ENCODE measurements at regions not wholly inside any gene's neighbourhood (a gene's known extent, or its start where the extent isn't known, plus 50 kb on each side); places are given as distances from the start of the nearest gene placed in this dataset.

DNA sequence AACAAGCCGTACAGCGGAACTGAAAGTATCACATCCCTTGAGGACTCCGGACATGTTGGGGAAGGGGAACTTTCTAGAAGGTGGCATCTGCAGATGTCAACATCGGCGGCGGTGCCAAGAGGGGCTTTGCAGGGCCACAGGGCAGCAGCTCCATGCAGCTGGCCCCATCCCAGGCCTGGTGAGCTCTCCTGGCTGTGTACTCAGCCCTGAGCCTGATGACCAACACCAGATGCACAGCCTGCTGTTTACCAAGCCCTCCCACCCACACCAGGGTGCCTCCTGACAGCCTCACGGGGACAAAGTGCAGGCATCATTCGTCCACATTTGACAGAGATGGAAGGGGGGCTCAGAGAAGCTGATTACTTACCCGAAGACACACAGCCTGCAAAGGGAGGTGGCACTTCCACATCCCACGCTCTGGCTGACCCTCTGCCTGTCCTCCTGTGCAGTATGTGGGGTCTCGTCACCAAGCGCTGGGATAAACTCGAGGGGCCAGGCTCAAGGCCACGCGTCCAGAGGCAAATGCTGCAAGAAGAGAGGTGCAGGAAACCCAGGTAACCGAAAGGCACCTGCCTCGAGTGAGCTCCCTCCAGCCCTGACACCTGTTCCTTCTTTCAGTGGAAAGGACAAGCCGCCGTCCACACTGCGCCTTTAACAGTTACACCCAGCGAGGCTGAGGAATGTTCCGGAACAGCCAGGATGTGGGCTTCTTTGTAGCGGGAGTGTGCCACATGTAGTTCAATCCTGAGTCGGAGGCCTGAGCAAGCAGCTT, 69.0 kb upstream of the ASAP2 start:
- no peaks in the 10 kb centered on the region for H3K36me3 ChIP-seq
- no peak overlapping the region for H3K27ac ChIP-seq (replicated peaks)
- no peak overlapping the region for H3K4me3 ChIP-seq
- intact Hi-C loops (cut with micrococcal nuclease): loop anchor here (10.0 kb wide), 1 partner anchor 263 kb away; no protein-coding TSS in a partner anchor
- TF ChIP-seq, protein P1, sequence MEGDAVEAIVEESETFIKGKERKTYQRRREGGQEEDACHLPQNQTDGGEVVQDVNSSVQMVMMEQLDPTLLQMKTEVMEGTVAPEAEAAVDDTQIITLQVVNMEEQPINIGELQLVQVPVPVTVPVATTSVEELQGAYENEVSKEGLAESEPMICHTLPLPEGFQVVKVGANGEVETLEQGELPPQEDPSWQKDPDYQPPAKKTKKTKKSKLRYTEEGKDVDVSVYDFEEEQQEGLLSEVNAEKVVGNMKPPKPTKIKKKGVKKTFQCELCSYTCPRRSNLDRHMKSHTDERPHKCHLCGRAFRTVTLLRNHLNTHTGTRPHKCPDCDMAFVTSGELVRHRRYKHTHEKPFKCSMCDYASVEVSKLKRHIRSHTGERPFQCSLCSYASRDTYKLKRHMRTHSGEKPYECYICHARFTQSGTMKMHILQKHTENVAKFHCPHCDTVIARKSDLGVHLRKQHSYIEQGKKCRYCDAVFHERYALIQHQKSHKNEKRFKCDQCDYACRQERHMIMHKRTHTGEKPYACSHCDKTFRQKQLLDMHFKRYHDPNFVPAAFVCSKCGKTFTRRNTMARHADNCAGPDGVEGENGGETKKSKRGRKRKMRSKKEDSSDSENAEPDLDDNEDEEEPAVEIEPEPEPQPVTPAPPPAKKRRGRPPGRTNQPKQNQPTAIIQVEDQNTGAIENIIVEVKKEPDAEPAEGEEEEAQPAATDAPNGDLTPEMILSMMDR (IDR thresholded peaks at IDR 0.05; ENCODE audit: borderline replicate concordance): no peak
- H3K4me1 ChIP-seq: peaks cover 3% of the 10 kb centered on the region
- peaks cover 16% of the 10 kb centered on the region for H3K9me3 ChIP-seq (replicated peaks)
- no peak for DNase-seq
- no peaks in the 10 kb centered on the region for H3K27me3 ChIP-seq (ENCODE audit: low read depth)

DNA sequence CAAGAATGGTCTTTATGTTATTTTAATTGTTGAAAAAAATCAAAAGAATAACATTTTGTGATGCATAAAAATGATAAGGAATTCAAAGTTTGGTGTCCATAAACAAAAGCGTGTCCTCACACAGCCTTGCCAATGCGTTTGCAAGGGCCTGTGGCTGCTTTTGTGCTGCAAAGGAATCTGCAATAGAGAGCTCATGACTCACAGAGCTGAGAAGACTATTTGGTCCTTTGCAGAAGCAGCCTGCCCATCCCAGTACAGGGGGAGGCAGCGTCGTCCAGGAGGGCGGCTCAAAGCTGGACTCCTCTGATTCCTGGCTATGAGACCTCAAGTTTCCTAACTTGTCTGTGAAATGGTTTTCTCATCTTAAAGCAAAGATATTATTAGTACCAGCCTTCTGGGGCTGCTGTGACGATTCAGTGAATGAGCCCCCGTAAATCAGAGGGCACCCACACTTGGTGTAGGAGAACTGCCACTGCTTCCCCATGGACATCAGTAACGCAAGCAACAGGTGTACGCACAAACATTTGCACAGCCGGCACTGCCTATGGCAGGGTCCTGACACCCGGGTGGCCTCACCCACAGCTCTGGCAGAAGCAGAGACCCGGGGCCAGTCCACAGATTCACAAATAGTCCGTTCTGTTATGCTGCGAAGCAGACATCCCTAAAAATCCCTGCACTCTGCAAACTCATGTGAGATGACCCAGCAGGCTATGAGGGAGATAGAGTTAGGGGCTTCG, 70.6 kb upstream of the ASAP2 start:
- Histone ChIP-seq H3K9me3 (replicated peaks) (peaks cover 16% of the 10 kb centered on the region), H3K27me3 (ENCODE audit: low read depth) (no peaks in the 10 kb centered on the region), H3K36me3 (no peaks in the 10 kb centered on the region), H3K4me3 (no peak overlapping the region), H3K27ac (replicated peaks) (no peak overlapping the region), H3K4me1 (no peaks in the 10 kb centered on the region)
- intact Hi-C loops (cut with micrococcal nuclease): loop anchor here (10.0 kb wide), 1 partner anchor 261 kb away; no protein-coding TSS in a partner anchor
- TF ChIP-seq, protein P1 (IDR thresholded peaks at IDR 0.05; ENCODE audit: borderline replicate concordance): no peak
- DNase-seq: no peak

DNA sequence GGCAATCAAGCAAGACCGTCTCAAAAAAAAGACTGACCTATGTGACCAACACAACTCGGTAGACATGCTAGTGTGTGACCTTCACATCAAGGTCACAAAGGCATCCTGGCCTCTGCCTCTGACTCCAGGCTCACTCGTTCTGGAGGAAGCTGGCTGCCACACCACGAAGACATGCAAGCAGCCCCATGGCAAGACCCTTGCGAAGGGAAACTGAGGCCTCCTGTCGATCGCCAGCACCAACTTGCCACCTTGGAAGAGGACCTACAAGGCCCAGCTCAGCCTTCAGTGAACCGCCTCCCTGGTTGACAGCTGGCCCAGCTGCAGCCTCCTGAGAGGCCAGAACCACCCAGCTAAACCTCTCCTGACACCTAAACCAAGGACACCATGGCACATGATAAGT, 79.3 kb upstream of the ASAP2 start:
- intact Hi-C loops (cut with micrococcal nuclease): no loop called here
- H3K4me1 ChIP-seq: no peaks in the 10 kb centered on the region
- H3K27me3 ChIP-seq (ENCODE audit: low read depth): no peaks in the 10 kb centered on the region
- no peaks in the 10 kb centered on the region for H3K36me3 ChIP-seq
- DNase-seq: no peak
- H3K4me3 ChIP-seq: no peak overlapping the region
- no peak overlapping the region for H3K27ac ChIP-seq (replicated peaks)
- TF ChIP-seq, protein P1 (IDR thresholded peaks at IDR 0.05; ENCODE audit: borderline replicate concordance): no peak
- peaks cover 9% of the 10 kb centered on the region for H3K9me3 ChIP-seq (replicated peaks)

DNA sequence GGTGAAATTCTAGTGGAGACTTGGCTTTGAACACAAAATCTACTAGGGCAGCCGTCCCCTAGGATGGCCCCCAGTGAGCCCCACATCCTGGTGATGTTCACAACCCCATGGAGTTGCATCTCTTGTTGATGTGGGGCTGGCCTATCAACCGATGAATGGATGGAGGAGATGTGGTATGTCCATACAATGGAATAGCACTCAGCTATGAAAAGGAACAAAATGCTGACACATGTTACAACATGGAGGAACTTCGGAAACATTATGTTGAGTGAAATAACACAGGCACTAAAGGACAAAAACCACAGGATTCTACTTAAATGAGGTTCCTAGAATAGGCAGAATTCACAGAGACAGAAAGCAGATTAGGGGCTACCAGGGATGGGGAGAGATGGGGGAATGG, 80.1 kb upstream of the ASAP2 start:
- Histone ChIP-seq H3K27me3 (ENCODE audit: low read depth) (no peaks in the 10 kb centered on the region), H3K36me3 (no peaks in the 10 kb centered on the region), H3K4me1 (no peaks in the 10 kb centered on the region), H3K9me3 (replicated peaks) (peaks cover 9% of the 10 kb centered on the region), H3K4me3 (no peak overlapping the region), H3K27ac (replicated peaks) (no peak overlapping the region)
- TF ChIP-seq, protein P1 (IDR thresholded peaks at IDR 0.05; ENCODE audit: borderline replicate concordance): no peak
- DNase-seq: no peak
- intact Hi-C loops (cut with micrococcal nuclease): no loop called here

DNA sequence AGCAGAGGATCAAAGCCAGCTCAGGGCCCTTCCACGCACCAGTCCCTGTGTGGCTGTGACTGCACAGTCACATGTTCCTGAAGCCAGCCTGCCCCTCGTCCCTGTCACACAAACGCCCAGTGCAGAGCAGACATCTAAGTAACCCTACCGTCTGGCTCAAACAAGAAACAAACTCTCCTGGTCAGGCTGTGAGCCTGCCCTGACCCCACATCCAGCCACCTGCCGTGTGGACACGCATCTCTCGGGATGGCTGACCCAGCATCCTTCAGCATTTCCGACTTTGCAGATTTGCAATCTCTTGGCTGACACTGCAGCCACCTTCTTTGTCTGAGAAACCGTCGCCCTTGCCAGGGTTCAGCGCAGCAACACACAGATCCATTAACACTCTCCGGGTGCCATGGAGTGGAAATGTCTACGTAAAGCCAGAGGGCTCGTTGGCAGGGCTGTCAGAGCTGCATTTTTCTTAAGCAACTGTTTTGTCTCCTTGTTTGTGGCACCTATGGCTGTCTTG, 82.3 kb upstream of the ASAP2 start:
- peaks cover 9% of the 10 kb centered on the region for H3K9me3 ChIP-seq (replicated peaks)
- intact Hi-C loops (cut with micrococcal nuclease): no loop called here
- H3K4me1 ChIP-seq: no peaks in the 10 kb centered on the region
- DNase-seq: no peak
- no peak overlapping the region for H3K27ac ChIP-seq (replicated peaks)
- H3K36me3 ChIP-seq: no peaks in the 10 kb centered on the region
- no peak overlapping the region for H3K4me3 ChIP-seq
- H3K27me3 ChIP-seq (ENCODE audit: low read depth): no peaks in the 10 kb centered on the region
- TF ChIP-seq, protein P1 (IDR thresholded peaks at IDR 0.05; ENCODE audit: borderline replicate concordance): no peak
